SK-N-SH (cell line): ENCODE measurements at regions not wholly inside any gene's neighbourhood (a gene's known extent, or its start where the extent isn't known, plus 50 kb on each side); places are given as distances from the start of the nearest gene placed in this dataset.

ENCODE experiments used
- CTCF ChIA-PET: fragments of 300-600, 350-600 bp; formaldehyde crosslinking; extraction: SDS; loops from one replicate; lab custom pipeline; 2021; lab: Yijun Ruan, JAX
- POLR2A ChIA-PET: fragments of 350-600 bp; sonication (Branson Sonifier 250); formaldehyde crosslinking; extraction: SDS; loops from one replicate; lab custom pipeline; 2020; ENCODE audit warnings: antibody characterized with exemption, inconsistent platforms; lab: Yijun Ruan, JAX
- DNase-seq: peaks from one replicate; pipeline ENCODE4 v3.0.0; 2012
- H2AFZ ChIP-seq: fragments of 200-600 bp; sonication (generic); 2 replicates; pipeline ENCODE4 v1.8.1; 2016; ENCODE audit warnings: antibody characterized with exemption, mild to moderate bottlenecking, low read depth
- H3F3A ChIP-seq: fragments of 200-600 bp; sonication (generic); replicated peaks from 2 replicates; pipeline ENCODE3; 2016; ENCODE audit warnings: antibody characterized with exemption, mild to moderate bottlenecking; ENCODE audit not compliant: insufficient read depth
- H3K27ac ChIP-seq, 2 experiments: fragments of 200-500 bp in 1 of 2; fragments of 200-600 bp in 1 of 2; sonication (Bioruptor generic) in 1 of 2; sonication (generic), shearing (Covaris generic) in 1 of 2; 2 replicates each; pipeline versions ENCODE4 v1.5.1 to v1.6.1; 2014 to 2016; ENCODE audit warnings: low read depth in 2 of 2, inconsistent platforms in 1 of 2, low read length in 1 of 2, mild to moderate bottlenecking in 1 of 2, mixed read lengths in 1 of 2
- H3K27me3 ChIP-seq: fragments of 200-600 bp; sonication (generic), shearing (Covaris generic); 2 replicates; pipeline ENCODE4 v1.6.1; 2016; ENCODE audit warnings: mixed run types; ENCODE audit not compliant: insufficient read depth
- H3K36me3 ChIP-seq, 2 experiments: fragments of 200-500 bp in 1 of 2; fragments of 200-600 bp in 1 of 2; sonication (Bioruptor generic) in 1 of 2; sonication (generic) in 1 of 2; replicated peaks in 1 of 2; 2 replicates each; pipeline versions ENCODE3 to v1.5.1; 2014 to 2016; ENCODE audit warnings: low read length in 1 of 2, mild to moderate bottlenecking in 1 of 2; ENCODE audit not compliant: insufficient read depth in 2 of 2, control insufficient read depth in 1 of 2
- H3K4me1 ChIP-seq, 2 experiments: fragments of 200-500 bp in 1 of 2; fragments of 200-600 bp in 1 of 2; sonication (Bioruptor generic) in 1 of 2; sonication (generic), shearing (Covaris generic) in 1 of 2; 2 replicates each; pipeline versions ENCODE4 v1.5.1 to v1.6.1; 2014 to 2016; ENCODE audit warnings: low read depth in 1 of 2, low read length in 1 of 2, mixed run types in 1 of 2; ENCODE audit not compliant: insufficient read depth in 2 of 2, control insufficient read depth in 1 of 2
- H3K4me2 ChIP-seq: fragments of 200-600 bp; sonication (generic), shearing (Covaris generic); 2 replicates; pipeline ENCODE4 v1.6.1; 2017; ENCODE audit warnings: mixed run types
- H3K4me3 ChIP-seq, 2 experiments: fragments of 200-500 bp in 1 of 2; fragments of 200-600 bp in 1 of 2; sonication (Bioruptor generic) in 1 of 2; sonication (generic), shearing (Covaris generic) in 1 of 2; 2 replicates each; pipeline versions ENCODE4 v1.5.1 to v1.8.1; 2014 to 2016; ENCODE audit warnings: low read depth in 2 of 2, inconsistent platforms in 1 of 2, low read length in 1 of 2, mild to moderate bottlenecking in 1 of 2, mixed read lengths in 1 of 2, moderate library complexity in 1 of 2
- H3K79me2 ChIP-seq: fragments of 200-600 bp; sonication (generic); 2 replicates; pipeline ENCODE4 v1.8.1; 2017; ENCODE audit warnings: mild to moderate bottlenecking; ENCODE audit not compliant: insufficient read depth
- H3K9ac ChIP-seq: fragments of 200-600 bp; sonication (generic); 2 replicates; pipeline ENCODE4 v1.6.1; 2017; ENCODE audit warnings: mixed run types
- H3K9me2 ChIP-seq: fragments of 200-600 bp; sonication (generic); 2 replicates; pipeline ENCODE4 v1.6.1; 2017; ENCODE audit warnings: mixed run types
- H3K9me3 ChIP-seq: fragments of 200-600 bp; sonication (generic); 2 replicates; pipeline ENCODE4 v1.6.1; 2017; ENCODE audit warnings: mixed run types, mild to moderate bottlenecking, moderate library complexity
- H4K20me1 ChIP-seq: fragments of 200-600 bp; sonication (generic); 2 replicates; pipeline ENCODE4 v1.6.1; 2017; ENCODE audit warnings: mild to moderate bottlenecking, mixed run types; ENCODE audit not compliant: insufficient read depth
- CHD2 ChIP-seq: fragments of 150-350 bp; IDR thresholded peaks from 2 replicates; pipeline ENCODE4 v1.6.1; 2018; ENCODE audit warnings: low read length; ENCODE audit not compliant: partially characterized antibody
- ELF1 ChIP-seq: IDR thresholded peaks from 2 replicates; pipeline ENCODE4 v1.4.0; 2012
- EP300 ChIP-seq, 2 experiments: IDR thresholded peaks; 2 replicates each; pipeline versions ENCODE4 v1.4.0 to v1.6.1; 2012; ENCODE audit warnings: borderline replicate concordance in 1 of 2, low read depth in 1 of 2, low read length in 1 of 2
- FOXJ3 ChIP-seq: sonication (generic); formaldehyde crosslinking; IDR thresholded peaks from 2 replicates; pipeline ENCODE4 v1.5.1; 2020; ENCODE audit warnings: mild to moderate bottlenecking, missing genetic modification reagents
- GABPA ChIP-seq: IDR thresholded peaks from 2 replicates; pipeline ENCODE4 v1.4.0; 2012; ENCODE audit warnings: low read depth, mild to moderate bottlenecking
- MXI1 ChIP-seq: IDR thresholded peaks from 2 replicates; pipeline ENCODE4 v1.6.1; 2012; ENCODE audit warnings: mild to moderate bottlenecking, low read depth, low read length, improper control_type of control experiment
- NFIC ChIP-seq: IDR thresholded peaks from 2 replicates; pipeline ENCODE4 v1.4.0; 2012; ENCODE audit warnings: borderline replicate concordance
- NRF1 ChIP-seq: IDR thresholded peaks from 2 replicates; pipeline ENCODE4 v1.6.1; 2012; ENCODE audit warnings: low read depth, mild to moderate bottlenecking, low read length
- POLR2AphosphoS5 ChIP-seq: IDR thresholded peaks from 2 replicates; pipeline ENCODE4 v1.6.1; 2012; ENCODE audit warnings: low read depth, low read length
- RAD21 ChIP-seq: IDR thresholded peaks from 2 replicates; pipeline ENCODE4 v1.6.1; 2012; ENCODE audit warnings: mild to moderate bottlenecking, low read length
- RCOR1 ChIP-seq: fragments of 150-350 bp; IDR thresholded peaks from 2 replicates; pipeline ENCODE4 v1.6.1; 2017; ENCODE audit warnings: antibody characterized with exemption, low read length
- RFX5 ChIP-seq: IDR thresholded peaks from 2 replicates; pipeline ENCODE4 v1.6.1; 2012; ENCODE audit warnings: mild to moderate bottlenecking, improper control_type of control experiment, low read length
- RXRA ChIP-seq: IDR thresholded peaks from 2 replicates; pipeline ENCODE4 v1.4.0; 2012; ENCODE audit warnings: low read depth, mild to moderate bottlenecking, borderline replicate concordance
- SIN3A ChIP-seq: IDR thresholded peaks from 2 replicates; pipeline ENCODE4 v1.6.1; 2012; ENCODE audit warnings: low read depth, mild to moderate bottlenecking, low read length, moderate library complexity, borderline replicate concordance
- SMC3 ChIP-seq: IDR thresholded peaks from 2 replicates; pipeline ENCODE4 v1.6.1; 2012; ENCODE audit warnings: low read depth, low read length, improper control_type of control experiment
- TAF1 ChIP-seq: IDR thresholded peaks from 2 replicates; pipeline ENCODE4 v1.6.1; 2012; ENCODE audit warnings: low read depth, mild to moderate bottlenecking, low read length, moderate library complexity, borderline replicate concordance
- TCF12 ChIP-seq: IDR thresholded peaks from 2 replicates; pipeline ENCODE4 v1.4.0; 2012
- YY1 ChIP-seq: IDR thresholded peaks from 2 replicates; pipeline ENCODE4 v1.4.0; 2012; ENCODE audit warnings: low read depth, mild to moderate bottlenecking
- WGBS: methylation state at CpG from one replicate; pipeline ENCODE4 v1.1.6; 2017; ENCODE audit warnings: low lambda C conversion rate; 5-methylcytosine and 5-hydroxymethylcytosine counted together
- TF ChIP-seq, protein P1 (sequence below): IDR thresholded peaks from 2 replicates; pipeline ENCODE4; 2012
- TF ChIP-seq, protein P2 (sequence below): fragments of 150-350 bp; IDR thresholded peaks from 2 replicates; pipeline ENCODE4 v1.6.1; 2016; ENCODE audit warnings: mild to moderate bottlenecking, low read depth, low read length
- TF ChIP-seq, protein P3 (sequence below): IDR thresholded peaks from 2 replicates; pipeline ENCODE4 v1.4.0; 2012; ENCODE audit warnings: low read depth
- TF ChIP-seq, protein P4 (sequence below): IDR thresholded peaks from 2 replicates; pipeline ENCODE4 v1.6.1; 2012; ENCODE audit warnings: mild to moderate bottlenecking, low read depth, low read length, moderate library complexity
- TF ChIP-seq, protein P5 (sequence below): IDR thresholded peaks from 2 replicates; pipeline ENCODE4 v1.4.0; 2012; ENCODE audit warnings: low read depth, borderline replicate concordance

DNA sequence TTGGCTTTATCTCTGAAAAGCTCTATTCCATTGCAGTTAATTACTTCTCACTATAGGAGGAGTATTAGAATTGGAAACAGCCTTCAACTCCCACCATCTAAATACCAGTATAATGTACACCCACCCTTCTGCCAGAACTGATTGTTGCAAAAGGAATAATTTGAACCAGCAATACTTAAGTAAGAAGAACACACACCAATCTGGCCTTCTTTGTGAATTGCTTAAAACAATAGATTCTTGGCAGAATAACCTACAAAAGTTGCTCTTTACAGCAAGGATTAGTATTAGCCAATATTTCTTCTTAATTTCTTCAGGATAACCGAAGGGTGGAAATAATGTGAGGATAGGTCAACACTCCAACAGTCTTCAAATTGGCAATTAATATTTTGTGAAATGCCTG lies 54.9 kb upstream of the ADAMTS5 start:
- Histone ChIP-seq H4K20me1 (no peaks in the 10 kb centered on the region), H3K36me3 (no peaks in the 10 kb centered on the region), H3F3A (no peaks in the 10 kb centered on the region), H3K79me2 (no peaks in the 10 kb centered on the region), H3K4me2 (no peak overlapping the region), H3K4me3 (no peak overlapping the region), H3K27ac (no peak overlapping the region), H2AFZ (no peak overlapping the region), H3K27me3 (no peaks in the 10 kb centered on the region), H3K4me1 (no peaks in the 10 kb centered on the region; a peak in 1 of 4 replicates), H3K9ac (no peak overlapping the region), H3K9me3 (no peaks in the 10 kb centered on the region), H3K9me2 (no peaks in the 10 kb centered on the region)
- DNase-seq, result no peak
- TF ChIP-seq NFIC (no peak), ELF1 (no peak), TAF1 (no peak), SIN3A (no peak), CHD2 (no peak), MXI1 (no peak)
- ChIA-PET CTCF (no interaction called here), POLR2A (no interaction called here)
- WGBS, result 76% methylated on average over 1 of the region's 1 CpG

DNA sequence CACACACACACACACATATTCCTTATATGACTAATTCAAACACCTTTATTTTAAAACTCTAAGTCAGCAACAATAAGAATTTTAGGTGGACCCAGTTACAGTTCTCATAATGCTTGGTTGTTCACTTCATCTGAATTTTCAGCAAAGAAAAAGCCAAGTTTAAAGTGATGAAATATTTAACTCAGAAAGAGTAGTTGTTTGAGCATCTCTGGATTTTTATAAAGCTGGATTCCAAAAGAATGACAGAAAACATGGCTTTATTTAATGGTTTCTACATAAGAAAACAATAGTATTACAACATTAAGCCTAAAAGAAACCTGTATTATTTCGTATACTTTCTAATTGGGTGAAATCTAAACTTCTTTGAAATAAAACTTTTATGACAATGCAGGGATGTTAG lies 54.2 kb upstream of the ADAMTS5 start:
- WGBS, result 77% methylated on average over 1 of the region's 1 CpG
- no peaks in the 10 kb centered on the region for H3F3A ChIP-seq

More for the DNA sequence above, 54.2 kb upstream of the ADAMTS5 start:
- no peaks in the 10 kb centered on the region for H3K27me3 ChIP-seq
- no peak for DNase-seq
- no peaks in the 10 kb centered on the region for H3K79me2 ChIP-seq
- ChIA-PET POLR2A (no interaction called here), CTCF (no interaction called here)
- H3K4me1 ChIP-seq, result no peaks in the 10 kb centered on the region; a peak in 1 of 4 replicates
- H3K4me3 ChIP-seq, result no peak overlapping the region
- TF ChIP-seq SMC3, result no peak
- TF ChIP-seq YY1, result no peak
- TF ChIP-seq GABPA, result no peak
- no peak for TF ChIP-seq RAD21
- no peak for TF ChIP-seq RCOR1
- TF ChIP-seq TAF1, result no peak
- TF ChIP-seq, protein P1, sequence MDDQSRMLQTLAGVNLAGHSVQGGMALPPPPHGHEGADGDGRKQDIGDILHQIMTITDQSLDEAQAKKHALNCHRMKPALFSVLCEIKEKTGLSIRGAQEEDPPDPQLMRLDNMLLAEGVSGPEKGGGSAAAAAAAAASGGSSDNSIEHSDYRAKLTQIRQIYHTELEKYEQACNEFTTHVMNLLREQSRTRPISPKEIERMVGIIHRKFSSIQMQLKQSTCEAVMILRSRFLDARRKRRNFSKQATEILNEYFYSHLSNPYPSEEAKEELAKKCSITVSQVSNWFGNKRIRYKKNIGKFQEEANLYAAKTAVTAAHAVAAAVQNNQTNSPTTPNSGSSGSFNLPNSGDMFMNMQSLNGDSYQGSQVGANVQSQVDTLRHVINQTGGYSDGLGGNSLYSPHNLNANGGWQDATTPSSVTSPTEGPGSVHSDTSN, result no peak
- TF ChIP-seq, protein P2, sequence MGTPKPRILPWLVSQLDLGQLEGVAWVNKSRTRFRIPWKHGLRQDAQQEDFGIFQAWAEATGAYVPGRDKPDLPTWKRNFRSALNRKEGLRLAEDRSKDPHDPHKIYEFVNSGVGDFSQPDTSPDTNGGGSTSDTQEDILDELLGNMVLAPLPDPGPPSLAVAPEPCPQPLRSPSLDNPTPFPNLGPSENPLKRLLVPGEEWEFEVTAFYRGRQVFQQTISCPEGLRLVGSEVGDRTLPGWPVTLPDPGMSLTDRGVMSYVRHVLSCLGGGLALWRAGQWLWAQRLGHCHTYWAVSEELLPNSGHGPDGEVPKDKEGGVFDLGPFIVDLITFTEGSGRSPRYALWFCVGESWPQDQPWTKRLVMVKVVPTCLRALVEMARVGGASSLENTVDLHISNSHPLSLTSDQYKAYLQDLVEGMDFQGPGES, result no peak
- TF ChIP-seq SIN3A, result no peak
- no peak for TF ChIP-seq RFX5
- TF ChIP-seq NRF1, result no peak
- no peak for TF ChIP-seq TCF12
- no peak for TF ChIP-seq RXRA
- TF ChIP-seq POLR2AphosphoS5, result no peak
- TF ChIP-seq EP300 (IDR thresholded peaks at IDR 0.05; ENCODE audit: borderline replicate concordance in 1 of 2, low read depth in 1 of 2, low read length in 1 of 2), result no peak
- TF ChIP-seq, protein P3, sequence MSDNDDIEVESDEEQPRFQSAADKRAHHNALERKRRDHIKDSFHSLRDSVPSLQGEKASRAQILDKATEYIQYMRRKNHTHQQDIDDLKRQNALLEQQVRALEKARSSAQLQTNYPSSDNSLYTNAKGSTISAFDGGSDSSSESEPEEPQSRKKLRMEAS, result no peak
- TF ChIP-seq FOXJ3, result no peak
- TF ChIP-seq, protein P4, sequence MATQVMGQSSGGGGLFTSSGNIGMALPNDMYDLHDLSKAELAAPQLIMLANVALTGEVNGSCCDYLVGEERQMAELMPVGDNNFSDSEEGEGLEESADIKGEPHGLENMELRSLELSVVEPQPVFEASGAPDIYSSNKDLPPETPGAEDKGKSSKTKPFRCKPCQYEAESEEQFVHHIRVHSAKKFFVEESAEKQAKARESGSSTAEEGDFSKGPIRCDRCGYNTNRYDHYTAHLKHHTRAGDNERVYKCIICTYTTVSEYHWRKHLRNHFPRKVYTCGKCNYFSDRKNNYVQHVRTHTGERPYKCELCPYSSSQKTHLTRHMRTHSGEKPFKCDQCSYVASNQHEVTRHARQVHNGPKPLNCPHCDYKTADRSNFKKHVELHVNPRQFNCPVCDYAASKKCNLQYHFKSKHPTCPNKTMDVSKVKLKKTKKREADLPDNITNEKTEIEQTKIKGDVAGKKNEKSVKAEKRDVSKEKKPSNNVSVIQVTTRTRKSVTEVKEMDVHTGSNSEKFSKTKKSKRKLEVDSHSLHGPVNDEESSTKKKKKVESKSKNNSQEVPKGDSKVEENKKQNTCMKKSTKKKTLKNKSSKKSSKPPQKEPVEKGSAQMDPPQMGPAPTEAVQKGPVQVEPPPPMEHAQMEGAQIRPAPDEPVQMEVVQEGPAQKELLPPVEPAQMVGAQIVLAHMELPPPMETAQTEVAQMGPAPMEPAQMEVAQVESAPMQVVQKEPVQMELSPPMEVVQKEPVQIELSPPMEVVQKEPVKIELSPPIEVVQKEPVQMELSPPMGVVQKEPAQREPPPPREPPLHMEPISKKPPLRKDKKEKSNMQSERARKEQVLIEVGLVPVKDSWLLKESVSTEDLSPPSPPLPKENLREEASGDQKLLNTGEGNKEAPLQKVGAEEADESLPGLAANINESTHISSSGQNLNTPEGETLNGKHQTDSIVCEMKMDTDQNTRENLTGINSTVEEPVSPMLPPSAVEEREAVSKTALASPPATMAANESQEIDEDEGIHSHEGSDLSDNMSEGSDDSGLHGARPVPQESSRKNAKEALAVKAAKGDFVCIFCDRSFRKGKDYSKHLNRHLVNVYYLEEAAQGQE, result no peak
- TF ChIP-seq, protein P5, sequence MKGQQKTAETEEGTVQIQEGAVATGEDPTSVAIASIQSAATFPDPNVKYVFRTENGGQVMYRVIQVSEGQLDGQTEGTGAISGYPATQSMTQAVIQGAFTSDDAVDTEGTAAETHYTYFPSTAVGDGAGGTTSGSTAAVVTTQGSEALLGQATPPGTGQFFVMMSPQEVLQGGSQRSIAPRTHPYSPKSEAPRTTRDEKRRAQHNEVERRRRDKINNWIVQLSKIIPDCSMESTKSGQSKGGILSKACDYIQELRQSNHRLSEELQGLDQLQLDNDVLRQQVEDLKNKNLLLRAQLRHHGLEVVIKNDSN, result no peak
- TF ChIP-seq NFIC, result no peak
- H3K9ac ChIP-seq, result no peak overlapping the region
- H3K9me2 ChIP-seq, result no peaks in the 10 kb centered on the region
- H3K4me2 ChIP-seq, result no peak overlapping the region
- no peak overlapping the region for H2AFZ ChIP-seq
- no peaks in the 10 kb centered on the region for H3K9me3 ChIP-seq
- H4K20me1 ChIP-seq, result no peaks in the 10 kb centered on the region
- H3K27ac ChIP-seq, result no peak overlapping the region
- H3K36me3 ChIP-seq, result no peaks in the 10 kb centered on the region
